K562 (cell line): ENCODE measurements at regions not wholly inside any gene's neighbourhood (a gene's known extent, or its start where the extent isn't known, plus 50 kb on each side); places are given as distances from the start of the nearest gene placed in this dataset.

ENCODE experiments used
- CHD2 ChIP-seq: IDR thresholded peaks from 2 replicates; pipeline ENCODE4 v1.6.1; 2011; ENCODE audit warnings: low read depth, low read length
- EZH2 ChIP-seq: IDR thresholded peaks from 2 replicates; pipeline ENCODE4 v1.6.1; 2012; ENCODE audit warnings: low read depth, mild to moderate bottlenecking, inconsistent platforms, low read length, borderline replicate concordance
- NRF1 ChIP-seq, 2 experiments: fragments of 450-650 bp; IDR thresholded peaks in 1 of 2; conservative IDR thresholded peaks in 1 of 2; 2 replicates each; pipeline ENCODE4 v1.6.1; 2014; ENCODE audit warnings: mild to moderate bottlenecking in 2 of 2
- RCOR1 ChIP-seq, 2 experiments: IDR thresholded peaks; 2 replicates each; pipeline ENCODE4 v1.6.1; 2012; ENCODE audit warnings: low read depth in 2 of 2, low read length in 2 of 2, borderline replicate concordance in 1 of 2, improper control_type of control experiment in 1 of 2
- ZNF232 ChIP-seq: sonication (generic); formaldehyde crosslinking; IDR thresholded peaks from 2 replicates; pipeline ENCODE4 v1.8.0; 2022; ENCODE audit warnings: mild to moderate bottlenecking, missing genetic modification reagents

GRCh38 chr15:101551696-101552591, 62.4 kb upstream of the PCSK6 start:
- TF ChIP-seq RCOR1 (IDR thresholded peaks at IDR 0.05; ENCODE audit: borderline replicate concordance in 1 of 2, low read depth in 2 of 2, low read length in 2 of 2) (no peak), NRF1 (conservative IDR thresholded peaks at IDR 0.05 in 1 of 2, IDR thresholded peaks at IDR 0.05 in 1 of 2) (no peak), ZNF232 (CRISPR knock-in tag) (no peak), CHD2 (no peak), EZH2 (no peak)
